Glutamatergic neuron (in vitro differentiated cells): ENCODE measurements at regions not wholly inside any gene's neighbourhood (a gene's known extent, or its start where the extent isn't known, plus 50 kb on each side); places are given as distances from the start of the nearest gene placed in this dataset.
"Not testable (repeated sequence)": the region's sequence is repeated elsewhere in the genome, so short reads cannot be mapped to it uniquely, and the experiment has no call there.

Experiments
- DNase-seq: peaks from one replicate; pipeline ENCODE4 v3.0.0; 2022
- H3K27ac Mint-ChIP-seq: one replicate; pipeline ENCODE4 v1.8.0; 2020; ENCODE audit warnings: mild to moderate bottlenecking, mixed read lengths, inconsistent platforms; ENCODE audit not compliant: unreplicated experiment
- H3K27me3 Mint-ChIP-seq: one replicate; pipeline ENCODE4 v1.8.0; 2020; ENCODE audit warnings: mild to moderate bottlenecking, moderate library complexity, mixed read lengths, inconsistent platforms; ENCODE audit not compliant: unreplicated experiment
- H3K36me3 Mint-ChIP-seq: one replicate; pipeline ENCODE4 v1.8.0; 2020; ENCODE audit warnings: mild to moderate bottlenecking, mixed read lengths, inconsistent platforms; ENCODE audit not compliant: unreplicated experiment
- H3K4me1 Mint-ChIP-seq: one replicate; pipeline ENCODE4 v1.8.0; 2020; ENCODE audit warnings: mild to moderate bottlenecking, low read depth, mixed read lengths, inconsistent platforms; ENCODE audit not compliant: unreplicated experiment
- H3K4me3 Mint-ChIP-seq: one replicate; pipeline ENCODE4 v1.8.0; 2020; ENCODE audit warnings: mild to moderate bottlenecking, mixed read lengths, inconsistent platforms; ENCODE audit not compliant: unreplicated experiment
- H3K9me3 Mint-ChIP-seq: one replicate; pipeline ENCODE4 v1.8.0; 2020; ENCODE audit warnings: mild to moderate bottlenecking, moderate library complexity, mixed read lengths, inconsistent platforms; ENCODE audit not compliant: unreplicated experiment
- CTCF ChIP-seq: fragments of 200-600 bp; sonication (generic); IDR thresholded peaks from one replicate; pipeline ENCODE4 v1.5.0; 2021; ENCODE audit not compliant: partially characterized antibody, unreplicated experiment

- H3K27me3 Mint-ChIP-seq, H3K27ac Mint-ChIP-seq, H3K4me3 Mint-ChIP-seq, H3K36me3 Mint-ChIP-seq, DNase-seq, H3K4me1 Mint-ChIP-seq, H3K9me3 Mint-ChIP-seq: not testable (repeated sequence)
These were observed 181.4 kb upstream of the NDUFV2 start for GRCh38 chr18:8920856-8921787.

- TF ChIP-seq CTCF, result no peak
- H3K4me3 Mint-ChIP-seq, result no peak overlapping the region
- peaks cover 27% of the 10 kb centered on the region for H3K36me3 Mint-ChIP-seq
- H3K4me1 Mint-ChIP-seq, result no peaks in the 10 kb centered on the region
- no peak for DNase-seq
- no peak overlapping the region for H3K27ac Mint-ChIP-seq
- peaks cover 10% of the 10 kb centered on the region for H3K9me3 Mint-ChIP-seq
- no peaks in the 10 kb centered on the region for H3K27me3 Mint-ChIP-seq
These were observed 176.0 kb upstream of the NDUFV2 start for GRCh38 chr18:8926464-8926863.

- H3K4me1 Mint-ChIP-seq, result no peaks in the 10 kb centered on the region
- DNase-seq, result no peak
- H3K4me3 Mint-ChIP-seq, result no peak overlapping the region
- no peak for TF ChIP-seq CTCF
- no peaks in the 10 kb centered on the region for H3K27me3 Mint-ChIP-seq
- H3K27ac Mint-ChIP-seq, result no peak overlapping the region
- peaks cover 12% of the 10 kb centered on the region for H3K9me3 Mint-ChIP-seq
- peaks cover 32% of the 10 kb centered on the region for H3K36me3 Mint-ChIP-seq
These were observed 174.5 kb upstream of the NDUFV2 start for GRCh38 chr18:8928044-8928443.

- no peaks in the 10 kb centered on the region for H3K4me1 Mint-ChIP-seq
- no peak for DNase-seq
- no peak for TF ChIP-seq CTCF
- no peaks in the 10 kb centered on the region for H3K27me3 Mint-ChIP-seq
- no peak overlapping the region for H3K4me3 Mint-ChIP-seq
- H3K9me3 Mint-ChIP-seq, result peaks cover 12% of the 10 kb centered on the region
- H3K36me3 Mint-ChIP-seq, result peaks cover 32% of the 10 kb centered on the region
- no peak overlapping the region for H3K27ac Mint-ChIP-seq
These were observed 173.4 kb upstream of the NDUFV2 start for GRCh38 chr18:8928847-8929780.

- Mint-ChIP-seq H3K36me3 (peaks cover 32% of the 10 kb centered on the region), H3K27me3 (no peaks in the 10 kb centered on the region), H3K4me3 (no peak overlapping the region), H3K4me1 (no peaks in the 10 kb centered on the region), H3K27ac (no peak overlapping the region), H3K9me3 (peaks cover 11% of the 10 kb centered on the region)
- TF ChIP-seq CTCF, result no peak
- DNase-seq, result no peak
These were observed 171.4 kb upstream of the NDUFV2 start for GRCh38 chr18:8930990-8931616.
